OCI-LY3 (cell line): ENCODE measurements at regions not wholly inside any gene's neighbourhood (a gene's known extent, or its start where the extent isn't known, plus 50 kb on each side); places are given as distances from the start of the nearest gene placed in this dataset.

ENCODE experiments used
- CTCF ChIP-seq: fragments of 200-600, 300-600 bp; sonication (generic); IDR thresholded peaks from 2 replicates; pipeline ENCODE4 v1.5.1; 2014; ENCODE audit warnings: antibody characterized with exemption, low read length, low read depth
- EZH2phosphoT487 ChIP-seq: fragments of 200-600 bp; shearing (Covaris generic); IDR thresholded peaks from 2 replicates; pipeline ENCODE4 v1.6.1; 2018; ENCODE audit warnings: antibody characterized with exemption, mixed run types, low read depth

GRCh38 chr1:96968541-96968940, 247.0 kb downstream of the PTBP2 start:
- TF ChIP-seq CTCF: no peak
- no peak for TF ChIP-seq EZH2phosphoT487
